ENCODE measurements at regions not wholly inside any gene's neighbourhood (a gene's known extent, or its start where the extent isn't known, plus 50 kb on each side); places are given as distances from the start of the nearest gene placed in this dataset.

DNA sequence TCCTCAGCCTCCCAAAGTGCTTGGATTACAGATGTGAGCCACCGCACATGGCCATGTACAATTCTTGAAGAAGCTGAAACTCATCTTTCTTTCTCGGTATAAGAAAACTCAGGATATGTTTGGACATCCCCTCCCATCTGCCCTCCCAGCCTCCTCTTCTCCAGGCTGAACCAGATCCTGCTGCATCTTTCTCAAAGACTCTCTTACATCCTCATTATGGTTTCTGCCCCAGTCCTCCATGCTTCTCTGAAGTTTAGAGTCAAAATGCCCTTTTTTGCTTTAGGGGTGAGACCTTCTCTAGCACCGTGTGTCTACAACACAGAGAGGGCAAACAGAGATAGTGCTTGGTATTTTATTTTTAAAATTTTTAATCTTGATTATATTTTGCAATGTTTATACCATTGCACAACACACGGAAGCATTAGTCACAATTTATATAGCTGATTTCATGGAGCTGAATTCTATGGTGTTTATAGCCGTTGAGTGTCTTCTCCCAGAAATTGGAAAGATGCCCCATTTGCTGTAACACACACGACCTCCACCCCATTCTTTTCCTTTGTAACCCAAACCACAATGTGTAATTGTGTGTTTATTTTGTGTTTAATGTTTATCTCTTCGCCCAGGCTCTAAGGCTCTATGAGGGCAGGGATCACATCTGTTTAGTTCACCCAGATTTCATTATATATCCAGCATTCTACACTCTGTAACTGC, 206.0 kb upstream of the TNP1 start:
- TF ChIP-seq CTCF (IDR thresholded peaks at IDR 0.05) (no peak), POLR2AphosphoS5 (IDR thresholded peaks at IDR 0.05; ENCODE audit: low read depth, low read length) (no peak), TCF7L2 (IDR thresholded peaks at IDR 0.05; ENCODE audit: low read depth, low read length) (no peak), SIN3A (IDR thresholded peaks at IDR 0.05; ENCODE audit: borderline replicate concordance, insufficient read depth, low read depth, low read length) (no peak), REST (IDR thresholded peaks at IDR 0.05; ENCODE audit: insufficient read depth in 1 of 2, low read depth in 2 of 2, low read length in 1 of 2) (no peak)

Data from Panc1 (cell line).